Upper lobe of right lung (tissue), 1 donor: ENCODE measurements at regions not wholly inside any gene's neighbourhood (a gene's known extent, or its start where the extent isn't known, plus 50 kb on each side); places are given as distances from the start of the nearest gene placed in this dataset.

ENCODE experiments used
- ATAC-seq: fragments of 200-7000 bp; cut with Tn5 transposase; one replicate; pipeline ENCODE4 v1.9.1; 2020; ENCODE audit warnings: mild to moderate bottlenecking, moderate library complexity
- DNase-seq: peaks from one replicate; pipeline ENCODE4 v3.0.0-alpha.2; 2020
- H3K27ac ChIP-seq: fragments of 200-600 bp; one replicate; pipeline ENCODE4 v1.8.0; 2022
- H3K27me3 ChIP-seq: fragments of 200-600 bp; one replicate; pipeline ENCODE4 v1.8.0; 2022; ENCODE audit warnings: mild to moderate bottlenecking
- H3K36me3 ChIP-seq: fragments of 200-600 bp; one replicate; pipeline ENCODE4 v1.8.0; 2022
- H3K4me1 ChIP-seq: fragments of 200-600 bp; one replicate; pipeline ENCODE4 v1.8.0; 2022
- H3K4me3 ChIP-seq: fragments of 200-600 bp; one replicate; pipeline ENCODE4 v1.8.0; 2022; ENCODE audit warnings: mild to moderate bottlenecking
- H3K9me3 ChIP-seq: fragments of 200-600 bp; one replicate; pipeline ENCODE4 v1.8.0; 2022
- intact Hi-C: fragments of 100-400 bp; cut with DNase I; formaldehyde crosslinking; loops from one replicate; pipeline ENCODE4 v1.11.0; 2022
- TF ChIP-seq, protein P1 (sequence below): fragments of 200-600 bp; IDR thresholded peaks from one replicate; pipeline ENCODE4 v1.8.0; 2022; ENCODE audit warnings: antibody characterized with exemption
- donor health status: DM: no; HTN: yes; CAD: no; lungs with severe emphysema.

DNA sequence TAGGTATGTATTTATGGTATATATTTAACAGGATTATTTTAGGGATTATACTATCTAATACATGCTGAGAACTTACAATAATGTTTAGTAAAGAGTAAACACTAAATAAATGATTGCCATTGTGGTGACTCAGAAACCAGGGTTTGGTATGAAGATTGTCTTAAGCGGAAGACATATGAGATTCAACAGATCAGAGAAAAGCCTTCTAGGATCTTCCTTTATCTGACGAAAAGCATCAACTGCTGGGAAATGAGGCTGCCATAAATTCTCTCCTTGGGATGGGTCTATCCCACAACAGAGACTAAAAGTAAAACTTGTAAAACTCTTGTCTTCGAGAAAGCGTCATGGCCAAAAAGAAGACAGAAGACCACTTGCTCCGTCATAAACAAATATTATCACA lies 1352.2 kb upstream of the EPHA6 start:
- TF ChIP-seq, protein P1, sequence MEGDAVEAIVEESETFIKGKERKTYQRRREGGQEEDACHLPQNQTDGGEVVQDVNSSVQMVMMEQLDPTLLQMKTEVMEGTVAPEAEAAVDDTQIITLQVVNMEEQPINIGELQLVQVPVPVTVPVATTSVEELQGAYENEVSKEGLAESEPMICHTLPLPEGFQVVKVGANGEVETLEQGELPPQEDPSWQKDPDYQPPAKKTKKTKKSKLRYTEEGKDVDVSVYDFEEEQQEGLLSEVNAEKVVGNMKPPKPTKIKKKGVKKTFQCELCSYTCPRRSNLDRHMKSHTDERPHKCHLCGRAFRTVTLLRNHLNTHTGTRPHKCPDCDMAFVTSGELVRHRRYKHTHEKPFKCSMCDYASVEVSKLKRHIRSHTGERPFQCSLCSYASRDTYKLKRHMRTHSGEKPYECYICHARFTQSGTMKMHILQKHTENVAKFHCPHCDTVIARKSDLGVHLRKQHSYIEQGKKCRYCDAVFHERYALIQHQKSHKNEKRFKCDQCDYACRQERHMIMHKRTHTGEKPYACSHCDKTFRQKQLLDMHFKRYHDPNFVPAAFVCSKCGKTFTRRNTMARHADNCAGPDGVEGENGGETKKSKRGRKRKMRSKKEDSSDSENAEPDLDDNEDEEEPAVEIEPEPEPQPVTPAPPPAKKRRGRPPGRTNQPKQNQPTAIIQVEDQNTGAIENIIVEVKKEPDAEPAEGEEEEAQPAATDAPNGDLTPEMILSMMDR, result no peak
- no peak overlapping the region for H3K4me3 ChIP-seq

DNA sequence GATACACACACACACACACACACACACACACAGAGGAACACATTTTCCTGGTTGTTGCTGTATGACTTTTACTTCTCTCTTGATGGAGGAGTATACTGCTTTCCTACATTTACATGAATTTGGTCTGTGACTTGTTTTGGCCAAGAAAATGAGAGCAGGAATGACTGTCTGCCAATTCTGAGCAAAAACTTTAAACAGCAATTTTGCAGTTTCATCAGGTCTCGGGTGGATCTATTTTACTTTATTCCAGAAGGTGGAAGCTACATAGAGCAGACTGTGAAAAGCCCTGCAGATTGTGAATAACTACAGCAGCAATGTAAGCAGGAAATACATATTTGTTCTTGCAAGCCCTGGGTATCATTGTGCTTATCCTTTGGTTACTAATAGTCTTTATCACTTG lies 1350.0 kb upstream of the EPHA6 start:
- no peak for DNase-seq
- intact Hi-C loops, result no loop called here
- no peaks in the 10 kb centered on the region for H3K9me3 ChIP-seq
- no peak overlapping the region for H3K4me3 ChIP-seq
- TF ChIP-seq, protein P1, result no peak
- no peak for ATAC-seq
- no peaks in the 10 kb centered on the region for H3K27me3 ChIP-seq
- H3K4me1 ChIP-seq, result no peaks in the 10 kb centered on the region
- H3K27ac ChIP-seq, result no peak overlapping the region
- no peaks in the 10 kb centered on the region for H3K36me3 ChIP-seq

More for the DNA sequence above, 1352.2 kb upstream of the EPHA6 start:
- ATAC-seq, result no peak
- H3K27ac ChIP-seq, result no peak overlapping the region
- no peaks in the 10 kb centered on the region for H3K4me1 ChIP-seq
- H3K27me3 ChIP-seq, result no peaks in the 10 kb centered on the region
- intact Hi-C loops, result no loop called here
- no peaks in the 10 kb centered on the region for H3K9me3 ChIP-seq
- DNase-seq, result no peak
- no peaks in the 10 kb centered on the region for H3K36me3 ChIP-seq

GRCh38 chr3:95468331-95468730 lies 1346.1 kb upstream of the EPHA6 start:
- Histone ChIP-seq H3K27me3 (no peaks in the 10 kb centered on the region), H3K9me3 (no peaks in the 10 kb centered on the region), H3K4me3 (no peak overlapping the region), H3K27ac (no peak overlapping the region), H3K36me3 (no peaks in the 10 kb centered on the region), H3K4me1 (no peaks in the 10 kb centered on the region)
- TF ChIP-seq, protein P1, result no peak
- intact Hi-C loops, result no loop called here
- no peak for ATAC-seq
- no peak for DNase-seq

DNA sequence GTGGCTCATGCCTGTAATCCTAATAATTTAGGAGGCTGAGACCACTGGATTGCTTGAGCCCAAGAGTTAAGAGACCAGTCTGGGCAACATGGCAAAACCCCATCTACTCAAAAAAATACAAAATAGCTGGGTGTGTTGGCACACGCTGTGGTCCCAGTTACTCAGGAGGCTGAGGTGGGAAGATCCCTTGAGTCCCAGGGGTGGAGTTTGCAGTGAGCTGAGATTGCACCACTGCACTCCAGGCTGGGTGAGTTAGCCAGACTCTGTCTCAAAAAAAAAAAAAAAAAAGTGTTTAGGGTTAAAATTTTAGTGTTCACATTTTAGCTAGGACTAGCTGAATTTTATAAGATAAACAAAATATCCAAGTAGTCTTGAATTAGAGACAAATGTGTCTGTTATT lies 1340.1 kb upstream of the EPHA6 start:
- no peak for ATAC-seq
- Histone ChIP-seq H3K4me1 (no peaks in the 10 kb centered on the region), H3K9me3 (no peaks in the 10 kb centered on the region), H3K4me3 (no peak overlapping the region), H3K27me3 (no peaks in the 10 kb centered on the region), H3K36me3 (no peaks in the 10 kb centered on the region), H3K27ac (no peak overlapping the region)
- no peak for DNase-seq
- intact Hi-C loops, result no loop called here
- TF ChIP-seq, protein P1, result no peak

DNA sequence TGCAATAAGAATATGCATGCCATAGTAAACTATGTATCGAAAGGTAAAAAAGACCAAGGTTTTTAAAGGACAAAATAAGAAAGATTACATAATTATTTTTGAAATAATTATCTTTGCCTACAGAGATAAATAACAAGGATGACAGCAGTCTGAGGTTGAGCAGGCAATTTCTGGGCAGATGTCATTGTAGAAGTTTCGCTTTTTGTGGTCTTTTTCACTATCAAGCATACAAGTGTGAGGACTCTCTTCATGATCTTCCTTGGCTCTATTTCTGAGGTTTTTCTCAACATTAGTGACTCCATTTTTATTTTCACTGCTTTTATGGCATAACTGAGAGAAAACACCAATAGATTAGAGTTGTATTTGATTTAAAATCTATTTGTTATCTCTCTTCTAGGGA lies 1337.9 kb upstream of the EPHA6 start:
- intact Hi-C loops, result no loop called here
- TF ChIP-seq, protein P1, result no peak
- Histone ChIP-seq H3K36me3 (no peaks in the 10 kb centered on the region), H3K27me3 (no peaks in the 10 kb centered on the region), H3K27ac (no peak overlapping the region), H3K4me3 (no peak overlapping the region), H3K9me3 (no peaks in the 10 kb centered on the region), H3K4me1 (no peaks in the 10 kb centered on the region)
- DNase-seq, result no peak
- no peak for ATAC-seq

- ATAC-seq, result no peak
- intact Hi-C loops, result no loop called here
- no peaks in the 10 kb centered on the region for H3K9me3 ChIP-seq
- H3K4me1 ChIP-seq, result no peaks in the 10 kb centered on the region
- H3K27me3 ChIP-seq, result no peaks in the 10 kb centered on the region
- H3K36me3 ChIP-seq, result no peaks in the 10 kb centered on the region
- H3K27ac ChIP-seq, result no peak overlapping the region
- no peak for DNase-seq
- TF ChIP-seq, protein P1, result no peak
- no peak overlapping the region for H3K4me3 ChIP-seq
Measured at GRCh38 chr3:95506174-95506573, 1308.2 kb upstream of the EPHA6 start.
